T-helper 1 cell (primary cell): ENCODE measurements at regions not wholly inside any gene's neighbourhood (a gene's known extent, or its start where the extent isn't known, plus 50 kb on each side); places are given as distances from the start of the nearest gene placed in this dataset.
A peak's percentile ranks its signal among the peaks of the same experiment; 100 is the strongest.
"Not testable (repeated sequence)": the region's sequence is repeated elsewhere in the genome, so short reads cannot be mapped to it uniquely, and the experiment has no call there.

ENCODE experiments used
- DNase-seq, 5 donors: peaks; one replicate each; pipeline ENCODE4 v3.0.0-alpha.2; 2012 to 2020

GRCh38 chr7:145434811-145435210 is 599.0 kb upstream of the TPK1 start:
- no peak for DNase-seq

GRCh38 chr7:145431834-145432233 is 596.0 kb upstream of the TPK1 start:
- no peak for DNase-seq

- not testable (repeated sequence) for DNase-seq
These were observed 582.6 kb upstream of the TPK1 start for GRCh38 chr7:145418481-145418880.

GRCh38 chr7:145411066-145411465 is 575.2 kb upstream of the TPK1 start:
- DNase-seq = no peak

- DNase-seq = no peak
These were observed 562.9 kb upstream of the TPK1 start for GRCh38 chr7:145398758-145399157.

- no peak for DNase-seq
These were observed 558.3 kb upstream of the TPK1 start for GRCh38 chr7:145394126-145394525.

- DNase-seq = no peak
These were observed 546.9 kb upstream of the TPK1 start for GRCh38 chr7:145382762-145383161.

- DNase-seq = no peak
These were observed 542.3 kb upstream of the TPK1 start for GRCh38 chr7:145378197-145378596.

GRCh38 chr7:145360511-145361100 is 524.8 kb upstream of the TPK1 start:
- peak in 1 of 5 donors; percentile 6 for DNase-seq

- no peak for DNase-seq
These were observed 514.5 kb upstream of the TPK1 start for GRCh38 chr7:145350334-145350733.

GRCh38 chr7:145349452-145349851 is 513.6 kb upstream of the TPK1 start:
- DNase-seq = not testable (repeated sequence)

GRCh38 chr7:145347271-145347670 is 511.4 kb upstream of the TPK1 start:
- no peak for DNase-seq

GRCh38 chr7:145339319-145339718 is 503.5 kb upstream of the TPK1 start:
- no peak for DNase-seq

- DNase-seq = no peak
These were observed 495.7 kb upstream of the TPK1 start for GRCh38 chr7:145331522-145331921.

GRCh38 chr7:145331076-145331475 is 495.2 kb upstream of the TPK1 start:
- no peak for DNase-seq

GRCh38 chr7:145327646-145328045 is 491.8 kb upstream of the TPK1 start:
- no peak for DNase-seq

- no peak for DNase-seq
These were observed 488.2 kb upstream of the TPK1 start for GRCh38 chr7:145324081-145324480.

- no peak for DNase-seq
These were observed 477.7 kb upstream of the TPK1 start for GRCh38 chr7:145313551-145313950.

- no peak for DNase-seq
These were observed 457.9 kb upstream of the TPK1 start for GRCh38 chr7:145293754-145294153.

GRCh38 chr7:145293228-145293701 is 457.4 kb upstream of the TPK1 start:
- no peak for DNase-seq

GRCh38 chr7:145289384-145289783 is 453.5 kb upstream of the TPK1 start:
- no peak for DNase-seq

GRCh38 chr7:145276118-145276517 is 440.3 kb upstream of the TPK1 start:
- no peak for DNase-seq

GRCh38 chr7:145269418-145270161 is 433.7 kb upstream of the TPK1 start:
- DNase-seq = no peak

GRCh38 chr7:145265180-145265579 is 429.3 kb upstream of the TPK1 start:
- DNase-seq = no peak

GRCh38 chr7:145263886-145264285 is 428.0 kb upstream of the TPK1 start:
- no peak for DNase-seq
